PC-9 (cell line): ENCODE measurements at regions not wholly inside any gene's neighbourhood (a gene's known extent, or its start where the extent isn't known, plus 50 kb on each side); places are given as distances from the start of the nearest gene placed in this dataset.

Source experiments
- BruUV-seq: library from RNA; stranded (reverse); fragments of 400-500 nt; replicated peaks from 2 replicates; lab custom pipeline; 2021; lab: Mats Ljungman, UMichigan
- CTCF ChIA-PET: fragments of 300-600 bp; sonication (Branson Sonifier 250); formaldehyde crosslinking; loops from one replicate; lab custom pipeline; 2022; ENCODE audit warnings: antibody characterized with exemption; lab: Charles Lee
- POLR2A ChIA-PET: fragments of 300-600 bp; sonication (Branson Sonifier 250); formaldehyde crosslinking; loops from one replicate; lab custom pipeline; 2022; ENCODE audit warnings: antibody characterized with exemption; ENCODE audit not compliant: unreplicated experiment; lab: Charles Lee
- DNase-seq, 2 experiments: peaks; one replicate each; pipeline versions ENCODE4 v3.0.0 to v3.0.0-alpha.2; 2015 to 2022; ENCODE audit warnings: mixed read lengths in 1 of 2
- H2AFZ ChIP-seq: fragments of 200-600 bp; sonication (generic); 2 replicates; pipeline ENCODE4 v1.8.1; 2017; ENCODE audit warnings: antibody characterized with exemption
- H3F3A ChIP-seq: fragments of 200-600 bp; sonication (generic); 2 replicates; pipeline ENCODE4 v1.8.1; 2017; ENCODE audit warnings: antibody characterized with exemption, mild to moderate bottlenecking, low read depth; ENCODE audit not compliant: insufficient read depth
- H3K27ac ChIP-seq: fragments of 200-600 bp; sonication (generic); 2 replicates; pipeline ENCODE4 v1.6.1; 2016; ENCODE audit warnings: mixed run types
- H3K27me3 ChIP-seq: fragments of 200-600 bp; sonication (generic); 2 replicates; pipeline ENCODE4 v1.6.1; 2016; ENCODE audit warnings: low read depth, mixed run types; ENCODE audit not compliant: insufficient read depth
- H3K36me3 ChIP-seq: fragments of 200-600 bp; sonication (generic); 2 replicates; pipeline ENCODE4 v1.6.1; 2016; ENCODE audit warnings: low read depth, mixed run types
- H3K4me1 ChIP-seq: fragments of 200-600 bp; sonication (generic); replicated peaks from 2 replicates; pipeline ENCODE4 v1.6.1; 2016; ENCODE audit warnings: mixed run types; ENCODE audit not compliant: insufficient read depth
- H3K4me2 ChIP-seq: fragments of 200-600 bp; sonication (generic); 2 replicates; pipeline ENCODE4 v1.6.1; 2017; ENCODE audit warnings: mixed run types
- H3K4me3 ChIP-seq: fragments of 200-600 bp; sonication (generic); 2 replicates; pipeline ENCODE4 v1.6.1; 2016; ENCODE audit warnings: mixed run types
- H3K79me2 ChIP-seq: fragments of 200-600 bp; sonication (generic); 2 replicates; pipeline ENCODE4 v1.6.1; 2017; ENCODE audit warnings: low read depth, mixed run types
- H3K9me2 ChIP-seq: fragments of 200-600 bp; sonication (generic); 2 replicates; pipeline ENCODE4 v1.8.1; 2017; ENCODE audit warnings: mild to moderate bottlenecking; ENCODE audit not compliant: insufficient read depth
- H3K9me3 ChIP-seq: fragments of 200-600 bp; sonication (generic); 2 replicates; pipeline ENCODE4 v1.8.1; 2016; ENCODE audit warnings: low read depth; ENCODE audit not compliant: insufficient read depth
- H4K20me1 ChIP-seq: fragments of 200-600 bp; sonication (generic); 2 replicates; pipeline ENCODE4 v1.8.1; 2017; ENCODE audit not compliant: insufficient read depth
- EZH2 ChIP-seq: fragments of 200-600 bp; sonication (generic); IDR thresholded peaks from 2 replicates; pipeline ENCODE4 v1.8.0; 2017; ENCODE audit warnings: antibody characterized with exemption, low read depth
- intact Hi-C: fragments of 100-400 bp; cut with micrococcal nuclease; formaldehyde crosslinking; loops from one replicate; pipeline ENCODE4 v1.10.0; 2022; ENCODE audit not compliant: unreplicated experiment
- TF ChIP-seq, protein P1 (sequence below): fragments of 200-600 bp; sonication (generic); conservative IDR thresholded peaks from 2 replicates; pipeline ENCODE4 v1.6.1; 2017; ENCODE audit warnings: mixed run types, antibody characterized with exemption, mild to moderate bottlenecking, moderate library complexity

DNA sequence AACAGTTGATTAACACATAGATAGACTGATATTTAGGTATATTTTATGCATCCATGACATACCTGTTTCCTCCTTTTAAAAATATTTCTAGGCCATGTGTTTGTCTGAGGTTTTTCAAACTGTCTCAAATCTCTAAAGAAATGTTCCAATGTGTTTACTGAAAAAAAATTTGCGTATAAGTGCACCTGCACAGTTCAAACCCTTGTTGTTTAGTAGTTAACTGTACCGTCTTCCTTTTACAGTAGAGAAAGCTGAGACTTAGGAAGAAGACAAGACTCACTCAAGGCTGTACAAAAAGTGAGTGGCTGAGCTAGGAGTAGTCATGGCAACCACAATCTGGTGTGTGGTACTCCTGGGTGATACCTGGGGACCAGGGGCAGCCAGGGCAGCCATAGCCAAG, 934.6 kb downstream of the VRK1 start:
- no peak overlapping the region for H3K4me2 ChIP-seq
- no peaks in the 10 kb centered on the region for H3K36me3 ChIP-seq
- no peaks in the 10 kb centered on the region for H3K9me2 ChIP-seq
- H4K20me1 ChIP-seq, result no peaks in the 10 kb centered on the region
- POLR2A ChIA-PET, result no interaction called here
- intact Hi-C loops, result no loop called here
- no TSS peak for BruUV-seq
- CTCF ChIA-PET, result no interaction called here
- TF ChIP-seq EZH2, result no peak
- TF ChIP-seq, protein P1, sequence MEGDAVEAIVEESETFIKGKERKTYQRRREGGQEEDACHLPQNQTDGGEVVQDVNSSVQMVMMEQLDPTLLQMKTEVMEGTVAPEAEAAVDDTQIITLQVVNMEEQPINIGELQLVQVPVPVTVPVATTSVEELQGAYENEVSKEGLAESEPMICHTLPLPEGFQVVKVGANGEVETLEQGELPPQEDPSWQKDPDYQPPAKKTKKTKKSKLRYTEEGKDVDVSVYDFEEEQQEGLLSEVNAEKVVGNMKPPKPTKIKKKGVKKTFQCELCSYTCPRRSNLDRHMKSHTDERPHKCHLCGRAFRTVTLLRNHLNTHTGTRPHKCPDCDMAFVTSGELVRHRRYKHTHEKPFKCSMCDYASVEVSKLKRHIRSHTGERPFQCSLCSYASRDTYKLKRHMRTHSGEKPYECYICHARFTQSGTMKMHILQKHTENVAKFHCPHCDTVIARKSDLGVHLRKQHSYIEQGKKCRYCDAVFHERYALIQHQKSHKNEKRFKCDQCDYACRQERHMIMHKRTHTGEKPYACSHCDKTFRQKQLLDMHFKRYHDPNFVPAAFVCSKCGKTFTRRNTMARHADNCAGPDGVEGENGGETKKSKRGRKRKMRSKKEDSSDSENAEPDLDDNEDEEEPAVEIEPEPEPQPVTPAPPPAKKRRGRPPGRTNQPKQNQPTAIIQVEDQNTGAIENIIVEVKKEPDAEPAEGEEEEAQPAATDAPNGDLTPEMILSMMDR, result no peak
- no peak overlapping the region for H3K27ac ChIP-seq
- no peaks in the 10 kb centered on the region for H3K27me3 ChIP-seq
- no peaks in the 10 kb centered on the region for H3K79me2 ChIP-seq
- no peak overlapping the region for H3K4me3 ChIP-seq
- no peaks in the 10 kb centered on the region for H3F3A ChIP-seq
- DNase-seq, result no peak
- H2AFZ ChIP-seq, result no peak overlapping the region
- no peaks in the 10 kb centered on the region for H3K4me1 ChIP-seq
- no peaks in the 10 kb centered on the region for H3K9me3 ChIP-seq

DNA sequence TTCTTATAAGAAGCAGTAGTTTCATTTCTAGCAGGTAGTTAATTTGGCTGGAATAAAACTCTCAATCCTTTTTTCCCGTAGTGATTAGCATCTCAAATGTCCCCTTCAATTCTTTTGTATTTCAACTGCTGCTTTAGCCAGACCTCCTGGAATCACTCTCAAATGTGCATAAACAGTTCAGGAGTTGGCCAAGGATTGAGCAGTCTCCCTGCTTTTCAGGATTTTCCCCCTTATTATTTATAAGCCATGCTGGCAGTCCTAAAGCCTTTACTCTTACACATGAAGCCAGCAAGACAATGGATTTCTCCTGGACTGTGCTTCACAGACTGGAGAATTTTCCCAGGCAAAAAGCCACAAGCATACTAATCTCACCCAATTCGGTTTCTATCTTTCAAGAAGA, 950.1 kb downstream of the VRK1 start:
- ChIA-PET CTCF (no interaction called here), POLR2A (no interaction called here)
- DNase-seq, result no peak
- H3F3A ChIP-seq, result no peaks in the 10 kb centered on the region
- no peak overlapping the region for H3K4me2 ChIP-seq
- H3K4me1 ChIP-seq, result no peaks in the 10 kb centered on the region
- no peaks in the 10 kb centered on the region for H3K9me2 ChIP-seq
- H3K27ac ChIP-seq, result no peak overlapping the region
- TF ChIP-seq, protein P1, result no peak
- no peak for TF ChIP-seq EZH2
- no peaks in the 10 kb centered on the region for H4K20me1 ChIP-seq
- no peaks in the 10 kb centered on the region for H3K27me3 ChIP-seq
- no TSS peak for BruUV-seq
- no peak overlapping the region for H2AFZ ChIP-seq
- H3K9me3 ChIP-seq, result no peaks in the 10 kb centered on the region
- no peak overlapping the region for H3K4me3 ChIP-seq
- H3K36me3 ChIP-seq, result no peaks in the 10 kb centered on the region
- intact Hi-C loops, result no loop called here
- H3K79me2 ChIP-seq, result no peaks in the 10 kb centered on the region

DNA sequence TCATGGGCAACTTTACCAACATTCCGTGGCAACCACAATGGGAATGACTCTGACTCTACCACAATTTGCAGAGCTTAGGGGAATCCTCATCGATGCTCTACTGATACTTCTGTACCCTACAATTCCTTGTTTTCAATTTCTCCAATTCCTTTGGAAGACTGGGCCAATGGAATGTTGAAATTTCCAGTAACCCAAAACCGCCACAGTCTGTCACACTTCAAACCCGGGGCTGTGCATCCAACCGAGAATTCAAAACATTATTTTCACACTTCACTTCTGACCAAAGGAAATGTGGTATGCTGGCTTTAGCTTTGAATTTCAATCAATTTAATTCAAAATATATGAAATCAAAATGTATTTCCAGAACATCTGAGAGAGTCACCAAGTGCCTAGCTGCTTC, 951.4 kb downstream of the VRK1 start:
- H3K4me3 ChIP-seq, result no peak overlapping the region
- ChIA-PET CTCF (no interaction called here), POLR2A (no interaction called here)
- no peaks in the 10 kb centered on the region for H4K20me1 ChIP-seq
- H3K79me2 ChIP-seq, result no peaks in the 10 kb centered on the region
- no peaks in the 10 kb centered on the region for H3F3A ChIP-seq
- H3K36me3 ChIP-seq, result no peaks in the 10 kb centered on the region
- H3K27me3 ChIP-seq, result no peaks in the 10 kb centered on the region
- intact Hi-C loops, result no loop called here
- H2AFZ ChIP-seq, result no peak overlapping the region
- no peaks in the 10 kb centered on the region for H3K9me3 ChIP-seq
- H3K4me1 ChIP-seq, result no peaks in the 10 kb centered on the region
- no peak overlapping the region for H3K27ac ChIP-seq
- DNase-seq, result no peak
- no peak for TF ChIP-seq EZH2
- TF ChIP-seq, protein P1, result no peak
- H3K4me2 ChIP-seq, result no peak overlapping the region
- no TSS peak for BruUV-seq
- H3K9me2 ChIP-seq, result no peaks in the 10 kb centered on the region
